ENCODE measurements at regions not wholly inside any gene's neighbourhood (a gene's known extent, or its start where the extent isn't known, plus 50 kb on each side); places are given as distances from the start of the nearest gene placed in this dataset.

- Histone ChIP-seq H3K27ac (no peak overlapping the region), H3K36me3 (no peaks in the 10 kb centered on the region), H3K4me3 (no peak overlapping the region), H3K9ac (ENCODE audit: low read depth in 2 of 2, low read length in 2 of 2) (no peak overlapping the region), H3K9me3 (no peaks in the 10 kb centered on the region), H3K27me3 (no peaks in the 10 kb centered on the region), H3K4me1 (no peaks in the 10 kb centered on the region)
- TF ChIP-seq, protein P1, sequence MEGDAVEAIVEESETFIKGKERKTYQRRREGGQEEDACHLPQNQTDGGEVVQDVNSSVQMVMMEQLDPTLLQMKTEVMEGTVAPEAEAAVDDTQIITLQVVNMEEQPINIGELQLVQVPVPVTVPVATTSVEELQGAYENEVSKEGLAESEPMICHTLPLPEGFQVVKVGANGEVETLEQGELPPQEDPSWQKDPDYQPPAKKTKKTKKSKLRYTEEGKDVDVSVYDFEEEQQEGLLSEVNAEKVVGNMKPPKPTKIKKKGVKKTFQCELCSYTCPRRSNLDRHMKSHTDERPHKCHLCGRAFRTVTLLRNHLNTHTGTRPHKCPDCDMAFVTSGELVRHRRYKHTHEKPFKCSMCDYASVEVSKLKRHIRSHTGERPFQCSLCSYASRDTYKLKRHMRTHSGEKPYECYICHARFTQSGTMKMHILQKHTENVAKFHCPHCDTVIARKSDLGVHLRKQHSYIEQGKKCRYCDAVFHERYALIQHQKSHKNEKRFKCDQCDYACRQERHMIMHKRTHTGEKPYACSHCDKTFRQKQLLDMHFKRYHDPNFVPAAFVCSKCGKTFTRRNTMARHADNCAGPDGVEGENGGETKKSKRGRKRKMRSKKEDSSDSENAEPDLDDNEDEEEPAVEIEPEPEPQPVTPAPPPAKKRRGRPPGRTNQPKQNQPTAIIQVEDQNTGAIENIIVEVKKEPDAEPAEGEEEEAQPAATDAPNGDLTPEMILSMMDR (IDR thresholded peaks at IDR 0.05), result no peak
- DNase-seq, result no peak
- intact Hi-C loops (cut with DNase I), result no loop called here
These were observed 279.9 kb downstream of the NEBL start for GRCh38 chr10:20616918-20617810.

DNA sequence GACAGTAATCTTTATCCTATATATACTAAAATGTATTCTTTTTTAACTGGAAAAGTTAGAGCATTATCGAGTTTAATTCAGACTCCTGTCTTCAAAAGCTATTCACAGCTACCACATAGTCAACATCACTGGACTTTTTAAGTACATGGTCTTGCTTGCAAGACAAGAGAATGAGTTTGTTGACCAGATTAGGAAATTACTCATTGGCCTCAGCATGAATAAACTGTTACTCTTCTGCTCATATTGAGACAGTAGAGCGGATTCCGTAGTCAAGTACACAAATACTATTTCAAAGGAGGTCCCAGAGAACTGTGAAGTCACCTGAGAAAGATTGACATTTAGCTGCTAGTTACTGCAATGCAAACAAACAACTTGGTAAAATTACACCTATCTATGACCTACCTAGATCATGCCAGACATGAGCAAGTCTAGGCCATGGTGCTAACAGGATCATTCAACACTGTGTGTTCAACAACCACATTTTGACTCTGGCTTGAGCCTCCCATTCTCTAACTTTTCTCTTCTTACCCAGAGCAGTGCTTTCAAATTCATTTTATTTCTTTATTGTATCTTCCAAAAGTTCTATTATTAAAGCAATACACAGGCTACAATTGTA, 280.9 kb downstream of the NEBL start:
- intact Hi-C loops (cut with DNase I), result no loop called here
- TF ChIP-seq, protein P1 (IDR thresholded peaks at IDR 0.05), result no peak
- H3K27ac ChIP-seq, result no peak overlapping the region

DNA sequence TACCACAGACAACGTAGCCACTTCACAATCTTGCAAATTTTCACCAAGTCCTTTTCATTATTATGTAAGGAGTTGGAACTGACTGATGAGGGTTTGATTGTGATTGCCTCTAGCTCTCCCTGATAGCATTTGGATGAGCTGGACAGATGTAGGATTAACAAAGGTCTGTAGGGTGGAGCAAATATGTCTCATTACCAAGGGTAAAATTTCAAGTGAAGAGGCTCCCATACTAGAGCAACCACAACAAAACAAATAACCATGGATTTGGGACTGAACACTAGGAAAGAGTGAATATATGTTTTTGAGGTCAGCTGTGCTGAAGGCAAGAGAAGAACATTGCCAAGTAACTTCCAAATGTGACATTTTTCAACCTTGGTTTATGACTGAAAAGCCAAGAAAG, 281.7 kb downstream of the NEBL start:
- Histone ChIP-seq H3K36me3 (no peaks in the 10 kb centered on the region), H3K27ac (no peak overlapping the region), H3K4me3 (no peak overlapping the region), H3K27me3 (no peaks in the 10 kb centered on the region), H3K4me1 (no peaks in the 10 kb centered on the region), H3K9ac (ENCODE audit: low read depth in 2 of 2, low read length in 2 of 2) (no peak overlapping the region), H3K9me3 (no peaks in the 10 kb centered on the region)
- DNase-seq, result no peak
- TF ChIP-seq, protein P1 (IDR thresholded peaks at IDR 0.05), result no peak
- intact Hi-C loops (cut with DNase I), result no loop called here

More for the DNA sequence above, 280.9 kb downstream of the NEBL start:
- DNase-seq, result no peak
- Histone ChIP-seq H3K4me1 (no peaks in the 10 kb centered on the region), H3K27me3 (no peaks in the 10 kb centered on the region), H3K9ac (ENCODE audit: low read depth in 2 of 2, low read length in 2 of 2) (no peak overlapping the region), H3K9me3 (no peaks in the 10 kb centered on the region), H3K4me3 (no peak overlapping the region), H3K36me3 (no peaks in the 10 kb centered on the region)

DNA sequence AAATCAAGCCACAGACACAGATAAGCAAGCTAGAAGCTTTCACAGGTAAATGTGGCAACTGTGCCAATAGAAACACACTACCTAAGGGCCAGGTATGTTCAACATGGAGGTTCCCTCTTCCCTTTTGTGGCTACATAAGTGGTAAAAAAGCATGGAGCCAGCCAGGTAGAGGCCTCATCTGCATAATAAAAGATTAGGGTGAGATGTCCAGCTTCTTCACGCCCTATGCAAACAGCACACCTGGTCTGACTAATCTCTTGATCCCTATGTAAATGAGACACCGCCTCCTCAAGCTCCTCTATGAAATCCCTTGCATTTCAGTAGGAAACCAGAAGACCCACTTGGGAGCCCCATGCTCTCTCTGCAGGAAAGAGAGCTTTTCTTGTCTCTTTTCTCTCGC, 282.2 kb downstream of the NEBL start:
- Histone ChIP-seq H3K27me3 (no peaks in the 10 kb centered on the region), H3K9ac (ENCODE audit: low read depth in 2 of 2, low read length in 2 of 2) (no peak overlapping the region), H3K36me3 (no peaks in the 10 kb centered on the region), H3K9me3 (no peaks in the 10 kb centered on the region), H3K4me1 (no peaks in the 10 kb centered on the region), H3K4me3 (no peak overlapping the region), H3K27ac (no peak overlapping the region)
- no peak for DNase-seq
- intact Hi-C loops (cut with DNase I), result no loop called here
- TF ChIP-seq, protein P1 (IDR thresholded peaks at IDR 0.05), result no peak

DNA sequence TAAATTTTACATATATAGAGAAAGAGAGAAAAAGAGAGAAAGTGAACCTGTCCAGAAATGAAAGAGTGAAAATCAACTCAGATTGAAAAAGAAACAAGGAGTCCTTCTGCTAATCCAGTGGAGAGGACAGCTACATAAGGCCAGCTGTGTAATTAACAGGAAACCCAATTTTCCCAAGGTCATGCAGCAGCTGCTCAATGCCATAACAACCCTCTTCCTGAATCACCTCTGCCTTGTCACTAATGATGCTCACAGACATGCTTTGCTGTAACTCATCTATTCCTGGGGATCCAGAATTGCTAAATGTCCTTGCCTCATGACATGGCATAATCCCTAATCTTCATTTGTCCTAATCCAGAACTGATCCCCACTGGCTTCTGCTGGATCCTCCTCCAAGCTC, 288.6 kb downstream of the NEBL start:
- H3K4me1 ChIP-seq, result no peaks in the 10 kb centered on the region
- DNase-seq, result no peak
- TF ChIP-seq, protein P1 (IDR thresholded peaks at IDR 0.05), result no peak
- no peaks in the 10 kb centered on the region for H3K36me3 ChIP-seq
- H3K27me3 ChIP-seq, result no peaks in the 10 kb centered on the region
- H3K4me3 ChIP-seq, result no peak overlapping the region
- H3K9me3 ChIP-seq, result no peaks in the 10 kb centered on the region
- intact Hi-C loops (cut with DNase I), result no loop called here
- H3K9ac ChIP-seq (ENCODE audit: low read depth in 2 of 2, low read length in 2 of 2), result no peak overlapping the region
- no peak overlapping the region for H3K27ac ChIP-seq
